H1 (cell line): ENCODE measurements at regions not wholly inside any gene's neighbourhood (a gene's known extent, or its start where the extent isn't known, plus 50 kb on each side); places are given as distances from the start of the nearest gene placed in this dataset.

Source experiments
- CHD2 ChIP-seq: IDR thresholded peaks from 2 replicates; pipeline ENCODE4 v1.6.1; 2012; ENCODE audit warnings: low read length, improper control_type of control experiment
- CTCF ChIP-seq, 3 experiments: IDR thresholded peaks; 1 replicate in 2 of 3; 2 replicates in 1 of 3; pipeline versions ENCODE4 v1.5.1 to v1.6.1; 2011; ENCODE audit warnings: low read length in 3 of 3, mild to moderate bottlenecking in 3 of 3, inconsistent platforms in 2 of 3, low read depth in 1 of 3, moderate library complexity in 1 of 3; ENCODE audit not compliant: insufficient read depth in 1 of 3; ENCODE audit errors: control extremely low read depth in 1 of 3
- JUND ChIP-seq: IDR thresholded peaks from 2 replicates; pipeline ENCODE4 v1.6.1; 2011; ENCODE audit warnings: mild to moderate bottlenecking, improper control_type of control experiment, low read length
- MAFK ChIP-seq: IDR thresholded peaks from 2 replicates; pipeline ENCODE4 v1.6.1; 2012; ENCODE audit warnings: low read depth, mild to moderate bottlenecking, improper control_type of control experiment, low read length
- RXRA ChIP-seq: IDR thresholded peaks from 2 replicates; pipeline ENCODE4 v1.6.1; 2011; ENCODE audit warnings: low read depth, mild to moderate bottlenecking, low read length, moderate library complexity; ENCODE audit not compliant: insufficient read depth
- TF ChIP-seq, protein P1 (sequence below): IDR thresholded peaks from 2 replicates; pipeline ENCODE4 v1.6.1; 2011; ENCODE audit warnings: low read depth, mild to moderate bottlenecking, low read length; ENCODE audit not compliant: insufficient read depth

DNA sequence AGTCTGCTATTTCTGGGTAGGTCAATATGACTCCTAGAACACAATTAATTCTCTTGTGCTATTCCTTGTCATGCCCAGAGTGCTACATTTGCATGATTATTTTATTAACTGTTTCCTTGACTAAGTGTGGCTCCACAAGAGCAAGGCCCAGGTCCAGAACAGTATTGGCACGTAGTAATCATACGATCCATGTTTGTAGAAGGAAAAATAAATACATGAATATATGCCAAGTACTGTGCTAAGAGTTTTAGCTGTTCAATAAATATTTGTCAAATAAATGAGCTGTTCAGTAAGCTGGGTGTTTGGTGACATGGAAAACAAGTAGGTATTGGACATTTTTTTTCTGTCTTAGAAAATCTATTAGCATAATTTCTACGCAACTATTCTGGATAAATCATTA, 995.9 kb downstream of the MAT2B start:
- TF ChIP-seq CTCF (IDR thresholded peaks at IDR 0.05; ENCODE audit: control extremely low read depth in 1 of 3, insufficient read depth in 1 of 3, low read depth in 1 of 3, low read length in 3 of 3) (no peak), RXRA (no peak), JUND (no peak), CHD2 (no peak), MAFK (no peak)
- TF ChIP-seq, protein P1, sequence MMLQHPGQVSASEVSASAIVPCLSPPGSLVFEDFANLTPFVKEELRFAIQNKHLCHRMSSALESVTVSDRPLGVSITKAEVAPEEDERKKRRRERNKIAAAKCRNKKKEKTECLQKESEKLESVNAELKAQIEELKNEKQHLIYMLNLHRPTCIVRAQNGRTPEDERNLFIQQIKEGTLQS = no peak
